ENCODE measurements at regions not wholly inside any gene's neighbourhood (a gene's known extent, or its start where the extent isn't known, plus 50 kb on each side); places are given as distances from the start of the nearest gene placed in this dataset.
A peak's percentile ranks its signal among the peaks of the same experiment; 100 is the strongest.
"Not testable (repeated sequence)": the region's sequence is repeated elsewhere in the genome, so short reads cannot be mapped to it uniquely, and the experiment has no call there.

DNA sequence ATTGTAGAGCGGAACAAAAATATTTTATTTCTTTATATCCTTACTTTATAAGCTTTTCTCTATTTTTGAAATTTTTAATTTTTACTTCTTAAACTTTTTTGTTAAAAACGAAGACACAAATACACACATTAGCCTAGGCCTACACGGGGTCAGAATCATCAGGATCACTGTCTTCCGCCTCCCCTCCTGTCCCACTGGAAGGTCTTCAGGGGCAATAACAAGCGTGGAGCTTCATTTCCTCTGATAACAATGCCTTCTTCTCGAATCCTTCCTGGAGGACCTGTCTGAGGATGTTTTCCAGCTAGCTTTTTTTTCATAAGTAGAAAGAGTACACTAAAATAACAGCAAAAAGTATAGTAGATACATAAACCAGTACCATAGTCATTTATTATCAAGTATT, 77.7 kb upstream of the DGKG start:
- WGBS, 2 donors: 90 to 95% methylated on average over 6 of the region's 6 CpGs
- peaks cover 0 to 8% (median 0%) of the 10 kb centered on the region in 3 donors for H3K4me1 ChIP-seq
- no peak for FAIRE-seq
- no peak for DNase-seq
- intact Hi-C loops (cut with DNase I): no loop called here
- H3K9me3 ChIP-seq: no peaks in the 10 kb centered on the region
- no peaks in the 10 kb centered on the region for H3K36me3 ChIP-seq
- TF ChIP-seq CTCF (IDR thresholded peaks at IDR 0.05): no peak
- H3K27me3 ChIP-seq: no peaks in the 10 kb centered on the region
- H3K27ac ChIP-seq: no peak overlapping the region
- H3K4me3 ChIP-seq: no peak overlapping the region
- ATAC-seq: no peak

GRCh38 chr3:186435332-186435731, 73.3 kb upstream of the DGKG start:
- H3K27ac ChIP-seq; H3K4me1 ChIP-seq; H3K4me3 ChIP-seq; ATAC-seq; H3K36me3 ChIP-seq; H3K9me3 ChIP-seq; intact Hi-C loops (cut with DNase I); FAIRE-seq; H3K27me3 ChIP-seq: not testable (repeated sequence)
- 91 to 94% methylated on average over 25 to 30 of the region's 30 CpGs for WGBS, 2 donors
- peak in 1 of 6 donors; percentile 34 for DNase-seq

GRCh38 chr3:186432944-186433732, 71.1 kb upstream of the DGKG start:
- no peaks in the 10 kb centered on the region for H3K27me3 ChIP-seq
- no peak for TF ChIP-seq CTCF (IDR thresholded peaks at IDR 0.05)
- FAIRE-seq (no peak), DNase-seq (no peak), ATAC-seq (no peak)
- WGBS, 2 donors: 92 to 94% methylated on average over 6 of the region's 6 CpGs
- no peaks in the 10 kb centered on the region for H3K9me3 ChIP-seq
- no peaks in the 10 kb centered on the region for H3K36me3 ChIP-seq
- H3K27ac ChIP-seq: no peak overlapping the region
- intact Hi-C loops (cut with DNase I): no loop called here
- H3K4me3 ChIP-seq: no peak overlapping the region
- H3K4me1 ChIP-seq: no peaks in the 10 kb centered on the region

GRCh38 chr3:186432189-186432588, 70.2 kb upstream of the DGKG start:
- ATAC-seq (no peak), FAIRE-seq (no peak), DNase-seq (no peak)
- 83 to 85% methylated on average over 4 of the region's 4 CpGs for WGBS, 2 donors
- H3K27ac ChIP-seq: no peak overlapping the region
- no peak overlapping the region for H3K4me3 ChIP-seq
- no peaks in the 10 kb centered on the region for H3K9me3 ChIP-seq
- no peak for TF ChIP-seq CTCF (IDR thresholded peaks at IDR 0.05)
- intact Hi-C loops (cut with DNase I): no loop called here
- no peaks in the 10 kb centered on the region for H3K4me1 ChIP-seq
- H3K36me3 ChIP-seq: no peaks in the 10 kb centered on the region
- no peaks in the 10 kb centered on the region for H3K27me3 ChIP-seq

DNA sequence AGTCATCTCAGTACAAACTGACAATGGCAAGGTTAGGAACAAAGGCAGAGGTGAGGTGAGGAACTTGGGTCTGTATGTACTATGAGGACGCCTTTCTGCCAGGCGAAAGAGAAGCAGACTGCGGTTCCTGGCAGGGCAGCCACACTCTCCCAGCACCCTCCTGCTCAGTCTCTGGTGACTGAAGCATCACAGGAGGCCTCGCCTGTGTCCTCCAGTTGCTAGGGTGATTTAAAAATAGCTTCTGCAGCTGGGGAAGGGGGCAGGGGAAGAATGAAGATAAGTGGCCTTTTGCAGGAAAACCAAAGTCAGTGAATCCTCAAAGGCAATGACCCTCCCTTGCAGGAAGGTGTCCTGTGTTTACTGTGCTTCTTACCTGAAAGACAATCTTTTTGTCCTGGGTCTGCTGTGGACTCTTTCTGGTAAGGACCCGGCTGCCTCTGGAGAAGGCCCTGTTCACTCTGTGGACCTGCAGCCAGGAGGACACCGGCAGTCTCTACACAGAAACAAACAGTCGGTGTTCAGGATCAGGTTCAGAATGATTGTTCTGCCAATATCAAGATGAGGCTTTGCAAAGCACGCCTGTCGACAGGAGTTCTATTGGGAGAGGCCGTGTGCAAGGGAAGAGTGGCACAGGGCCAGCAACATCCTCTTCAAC, 65.7 kb upstream of the DGKG start:
- 85 to 86% methylated on average over 10 of the region's 10 CpGs for WGBS, 2 donors
- TF ChIP-seq CTCF (IDR thresholded peaks at IDR 0.05): no peak
- Histone ChIP-seq H3K4me3 (no peak overlapping the region), H3K9me3 (no peaks in the 10 kb centered on the region), H3K27ac (no peak overlapping the region), H3K36me3 (no peaks in the 10 kb centered on the region), H3K4me1 (peaks cover 0 to 4% (median 0%) of the 10 kb centered on the region in 3 donors), H3K27me3 (no peaks in the 10 kb centered on the region)
- intact Hi-C loops (cut with DNase I): no loop called here
- ATAC-seq (peak in 2 of 4 donors; percentile 37 to 44), DNase-seq (no peak), FAIRE-seq (no peak)
